GM19238 (cell line): ENCODE measurements at regions not wholly inside any gene's neighbourhood (a gene's known extent, or its start where the extent isn't known, plus 50 kb on each side); places are given as distances from the start of the nearest gene placed in this dataset.
"Not testable (repeated sequence)": the region's sequence is repeated elsewhere in the genome, so short reads cannot be mapped to it uniquely, and the experiment has no call there.

Source experiments
- DNase-seq: peaks from one replicate; pipeline ENCODE4 v3.0.0; 2011; ENCODE audit warnings: low spot score; ENCODE audit not compliant: insufficient read length

GRCh38 chr3:95240395-95240794 is 1177.5 kb downstream of the NSUN3 start:
- DNase-seq: no peak

- not testable (repeated sequence) for DNase-seq
These were observed 1178.4 kb downstream of the NSUN3 start for GRCh38 chr3:95241256-95241655.

GRCh38 chr3:95246413-95246812 is 1183.6 kb downstream of the NSUN3 start:
- no peak for DNase-seq

- no peak for DNase-seq
These were observed 1191.2 kb downstream of the NSUN3 start for GRCh38 chr3:95254061-95254460.

GRCh38 chr3:95254758-95255157 is 1191.9 kb downstream of the NSUN3 start:
- DNase-seq: no peak

- DNase-seq: no peak
These were observed 1202.3 kb downstream of the NSUN3 start for GRCh38 chr3:95265129-95265528.

- no peak for DNase-seq
These were observed 1208.5 kb downstream of the NSUN3 start for GRCh38 chr3:95271395-95271794.

GRCh38 chr3:95272166-95272565 is 1209.3 kb downstream of the NSUN3 start:
- DNase-seq: no peak

GRCh38 chr3:95272781-95273180 is 1209.9 kb downstream of the NSUN3 start:
- DNase-seq: no peak

GRCh38 chr3:95277613-95278012 is 1214.8 kb downstream of the NSUN3 start:
- no peak for DNase-seq

GRCh38 chr3:95280711-95281352 is 1218.0 kb downstream of the NSUN3 start:
- DNase-seq: no peak

GRCh38 chr3:95289295-95289694 is 1226.4 kb downstream of the NSUN3 start:
- no peak for DNase-seq

- DNase-seq: no peak
These were observed 1234.7 kb downstream of the NSUN3 start for GRCh38 chr3:95297581-95297980.

- DNase-seq: no peak
These were observed 1239.2 kb downstream of the NSUN3 start for GRCh38 chr3:95302044-95302443.

GRCh38 chr3:95310560-95310959 is 1247.7 kb downstream of the NSUN3 start:
- DNase-seq: no peak

GRCh38 chr3:95311272-95311671 is 1248.4 kb downstream of the NSUN3 start:
- no peak for DNase-seq

- DNase-seq: no peak
These were observed 1249.8 kb downstream of the NSUN3 start for GRCh38 chr3:95312650-95313049.

GRCh38 chr3:95319921-95320494 is 1257.1 kb downstream of the NSUN3 start:
- no peak for DNase-seq

GRCh38 chr3:95327478-95327877 is 1264.6 kb downstream of the NSUN3 start:
- DNase-seq: no peak

- DNase-seq: no peak
These were observed 1271.0 kb downstream of the NSUN3 start for GRCh38 chr3:95333826-95334225.

GRCh38 chr3:95334461-95334860 is 1271.6 kb downstream of the NSUN3 start:
- no peak for DNase-seq

GRCh38 chr3:95335517-95335916 is 1272.7 kb downstream of the NSUN3 start:
- no peak for DNase-seq

GRCh38 chr3:95338446-95338845 is 1275.6 kb downstream of the NSUN3 start:
- DNase-seq: no peak
